ENCODE measurements at regions not wholly inside any gene's neighbourhood (a gene's known extent, or its start where the extent isn't known, plus 50 kb on each side); places are given as distances from the start of the nearest gene placed in this dataset.

DNA sequence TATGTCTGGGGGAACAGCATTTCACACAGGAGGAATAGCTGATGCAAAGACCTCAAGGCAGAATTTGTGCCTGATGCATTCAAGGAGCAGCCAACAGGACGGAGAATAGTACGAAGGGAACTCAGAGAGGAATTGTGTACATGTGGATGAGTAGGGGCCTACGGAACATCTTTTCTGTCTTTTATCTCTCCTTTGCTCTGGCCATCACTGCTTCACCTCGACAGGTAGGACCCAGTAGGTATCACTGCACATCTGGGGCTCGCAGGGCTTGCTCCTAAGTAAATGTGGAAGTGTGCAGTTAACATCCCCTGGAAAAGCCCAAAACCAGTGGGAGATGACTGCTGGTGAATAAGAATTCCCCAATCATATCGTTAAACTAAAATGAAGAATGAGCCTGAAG is 56.4 kb upstream of the POU1F1 start:
- no peak for ATAC-seq (ENCODE audit: low FRiP score in 2 of 2)
- Histone ChIP-seq H3K27me3 (no peaks in the 10 kb centered on the region), H3K9me3 (no peaks in the 10 kb centered on the region), H3K4me1 (no peaks in the 10 kb centered on the region), H3K27ac (no peak overlapping the region), H3K4me3 (no peak overlapping the region), H3K36me3 (no peaks in the 10 kb centered on the region)
- 85 to 86% methylated on average over 6 of the region's 6 CpGs for WGBS, 2 donors
- TF ChIP-seq POLR2AphosphoS5 (IDR thresholded peaks at IDR 0.05) (no peak), POLR2A (IDR thresholded peaks at IDR 0.05) (no peak), EP300 (IDR thresholded peaks at IDR 0.05) (no peak)
- TF ChIP-seq, protein P1, sequence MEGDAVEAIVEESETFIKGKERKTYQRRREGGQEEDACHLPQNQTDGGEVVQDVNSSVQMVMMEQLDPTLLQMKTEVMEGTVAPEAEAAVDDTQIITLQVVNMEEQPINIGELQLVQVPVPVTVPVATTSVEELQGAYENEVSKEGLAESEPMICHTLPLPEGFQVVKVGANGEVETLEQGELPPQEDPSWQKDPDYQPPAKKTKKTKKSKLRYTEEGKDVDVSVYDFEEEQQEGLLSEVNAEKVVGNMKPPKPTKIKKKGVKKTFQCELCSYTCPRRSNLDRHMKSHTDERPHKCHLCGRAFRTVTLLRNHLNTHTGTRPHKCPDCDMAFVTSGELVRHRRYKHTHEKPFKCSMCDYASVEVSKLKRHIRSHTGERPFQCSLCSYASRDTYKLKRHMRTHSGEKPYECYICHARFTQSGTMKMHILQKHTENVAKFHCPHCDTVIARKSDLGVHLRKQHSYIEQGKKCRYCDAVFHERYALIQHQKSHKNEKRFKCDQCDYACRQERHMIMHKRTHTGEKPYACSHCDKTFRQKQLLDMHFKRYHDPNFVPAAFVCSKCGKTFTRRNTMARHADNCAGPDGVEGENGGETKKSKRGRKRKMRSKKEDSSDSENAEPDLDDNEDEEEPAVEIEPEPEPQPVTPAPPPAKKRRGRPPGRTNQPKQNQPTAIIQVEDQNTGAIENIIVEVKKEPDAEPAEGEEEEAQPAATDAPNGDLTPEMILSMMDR (IDR thresholded peaks at IDR 0.05): no peak
- DNase-seq: no peak

DNA sequence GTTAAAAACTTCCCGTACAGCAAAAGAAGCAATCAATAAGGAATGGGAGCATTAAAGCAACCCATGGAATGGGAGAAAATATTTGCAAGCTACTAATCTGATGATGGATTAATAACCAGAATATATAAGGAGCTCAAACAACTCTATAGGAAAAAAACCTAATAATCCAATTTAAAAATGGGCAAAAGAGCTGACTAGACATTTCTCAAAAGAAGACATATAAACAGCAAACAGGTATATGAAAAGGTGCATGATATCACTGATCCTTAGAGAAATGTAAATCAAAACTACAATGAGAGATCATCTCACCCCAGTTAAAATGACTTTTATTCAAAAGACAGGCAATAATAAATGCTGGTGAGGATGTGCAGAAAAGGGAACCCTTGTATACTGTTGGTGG is 52.7 kb upstream of the POU1F1 start:
- DNase-seq: no peak
- 0 to 52% methylated on average over 1 of the region's 1 CpG for WGBS, 2 donors
- H3K27me3 ChIP-seq: no peaks in the 10 kb centered on the region
- no peak overlapping the region for H3K27ac ChIP-seq
- H3K4me3 ChIP-seq: no peak overlapping the region
- H3K9me3 ChIP-seq: no peaks in the 10 kb centered on the region
- no peaks in the 10 kb centered on the region for H3K36me3 ChIP-seq
- ATAC-seq (ENCODE audit: low FRiP score in 2 of 2): no peak
- H3K4me1 ChIP-seq: no peaks in the 10 kb centered on the region
- TF ChIP-seq POLR2A (IDR thresholded peaks at IDR 0.05): no peak
- TF ChIP-seq, protein P1 (IDR thresholded peaks at IDR 0.05): no peak
- TF ChIP-seq POLR2AphosphoS5 (IDR thresholded peaks at IDR 0.05): no peak
- TF ChIP-seq EP300 (IDR thresholded peaks at IDR 0.05): no peak

Small RNA genes in the stretch of these regions (small RNA-seq; reads per million reads assigned to genes)
- gene RNU6-873P (0 reads per million in 4 donors), gene RNU6ATAC6P (0 reads per million in 4 donors)
